Astrocyte (in vitro differentiated cells and primary cell): ENCODE measurements at regions not wholly inside any gene's neighbourhood (a gene's known extent, or its start where the extent isn't known, plus 50 kb on each side); places are given as distances from the start of the nearest gene placed in this dataset.

Experiments used
- DNase-seq: peaks from one replicate; pipeline ENCODE4 v3.0.0-alpha.2; 2010; ENCODE audit warnings: low read depth
- FAIRE-seq: peaks from 2 replicates; lab custom pipeline; 2011; peaks lifted over from hg19 to GRCh38; lab: Jason Lieb, UNC
- H2AFZ ChIP-seq: 2 replicates; pipeline ENCODE4 v1.6.0; 2012; ENCODE audit warnings: low read depth, low read length, inconsistent platforms
- H3K27ac ChIP-seq: 2 replicates; pipeline ENCODE4 v1.5.1; 2011; ENCODE audit warnings: low read depth, low read length, inconsistent platforms
- H3K27me3 ChIP-seq: 2 replicates; pipeline ENCODE4 v1.6.0; 2011; ENCODE audit warnings: low read length, inconsistent platforms; ENCODE audit not compliant: insufficient read depth
- H3K36me3 ChIP-seq: 2 replicates; pipeline ENCODE4 v1.5.1; 2011; ENCODE audit warnings: low read length, inconsistent platforms; ENCODE audit not compliant: insufficient read depth
- H3K4me1 ChIP-seq: 2 replicates; pipeline ENCODE4 v1.5.1; 2011; ENCODE audit warnings: low read length, inconsistent platforms; ENCODE audit not compliant: insufficient read depth
- H3K4me2 ChIP-seq: 2 replicates; pipeline ENCODE4 v1.6.0; 2012; ENCODE audit warnings: low read length, inconsistent platforms
- H3K4me3 ChIP-seq: 2 replicates; pipeline ENCODE4 v1.5.1; 2011; ENCODE audit warnings: low read depth, mild to moderate bottlenecking, low read length, inconsistent platforms; ENCODE audit not compliant: insufficient read depth
- H3K79me2 ChIP-seq: 2 replicates; pipeline ENCODE4 v1.6.0; 2012; ENCODE audit warnings: mild to moderate bottlenecking, low read length, inconsistent platforms; ENCODE audit not compliant: insufficient read depth
- H3K9ac ChIP-seq: 2 replicates; pipeline ENCODE4 v1.6.0; 2012; ENCODE audit warnings: mild to moderate bottlenecking, low read length, inconsistent platforms
- H3K9me3 ChIP-seq: 2 replicates; pipeline ENCODE4 v1.5.1; 2012; ENCODE audit warnings: low read depth, mild to moderate bottlenecking, low read length, inconsistent platforms; ENCODE audit not compliant: insufficient read depth
- H4K20me1 ChIP-seq: 2 replicates; pipeline ENCODE4 v1.6.0; 2012; ENCODE audit warnings: low read length, inconsistent platforms; ENCODE audit not compliant: insufficient read depth
- H3K27ac Mint-ChIP-seq: one replicate; pipeline ENCODE4 v1.8.0; 2021; ENCODE audit warnings: mild to moderate bottlenecking, mixed read lengths; ENCODE audit not compliant: unreplicated experiment
- H3K27me3 Mint-ChIP-seq: one replicate; pipeline ENCODE4 v1.8.0; 2021; ENCODE audit warnings: low read depth, mixed read lengths; ENCODE audit not compliant: unreplicated experiment
- H3K36me3 Mint-ChIP-seq: one replicate; pipeline ENCODE4 v1.8.0; 2021; ENCODE audit warnings: low read depth, mixed read lengths; ENCODE audit not compliant: unreplicated experiment
- H3K4me1 Mint-ChIP-seq: one replicate; pipeline ENCODE4 v1.8.0; 2021; ENCODE audit warnings: low read depth, mixed read lengths; ENCODE audit not compliant: unreplicated experiment
- H3K4me3 Mint-ChIP-seq: one replicate; pipeline ENCODE4 v1.8.0; 2021; ENCODE audit warnings: mild to moderate bottlenecking, moderate library complexity, mixed read lengths; ENCODE audit not compliant: unreplicated experiment
- H3K9me3 Mint-ChIP-seq: one replicate; pipeline ENCODE4 v1.8.0; 2021; ENCODE audit warnings: mild to moderate bottlenecking, mixed read lengths; ENCODE audit not compliant: unreplicated experiment
- EZH2 ChIP-seq: IDR thresholded peaks from 2 replicates; pipeline ENCODE4 v1.6.1; 2012; ENCODE audit warnings: mild to moderate bottlenecking, low read length, inconsistent platforms; ENCODE audit not compliant: insufficient read depth
- TF ChIP-seq, protein P1 (sequence below): IDR thresholded peaks from 2 replicates; pipeline ENCODE4 v1.5.1; 2011; ENCODE audit warnings: low read depth, mild to moderate bottlenecking, inconsistent platforms, low read length, moderate library complexity; ENCODE audit not compliant: insufficient read depth

DNA sequence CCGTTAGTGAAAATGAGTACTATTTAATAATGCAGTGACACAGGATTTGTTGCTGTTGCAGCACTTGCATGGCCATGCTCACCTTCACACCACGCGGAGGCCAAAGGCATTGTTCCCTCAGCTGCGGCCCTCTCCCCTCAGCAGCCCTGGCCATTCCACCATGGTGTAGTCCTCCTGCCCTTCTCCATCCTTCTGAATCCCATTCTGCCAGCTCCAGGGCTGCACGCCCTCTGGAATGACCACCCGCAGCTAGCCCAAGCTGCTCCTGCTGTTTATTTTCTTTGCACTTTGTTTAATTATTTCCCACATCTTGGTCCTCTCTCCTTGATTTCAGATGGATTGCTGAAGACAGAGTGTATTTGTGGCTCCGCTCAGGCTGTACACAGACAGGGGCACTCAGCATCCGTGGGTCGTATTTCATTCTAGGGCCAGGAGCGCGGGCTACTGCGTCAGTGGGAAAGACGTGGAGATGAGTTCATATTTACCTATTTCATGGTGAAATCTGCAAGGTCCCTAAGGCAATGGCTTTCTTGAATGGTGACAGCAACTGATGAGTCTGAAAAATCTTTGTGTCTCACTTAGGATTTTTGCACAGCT, 81.4 kb upstream of the DUSP22 start:
- peaks cover 2% of the 10 kb centered on the region for H3K9me3 Mint-ChIP-seq
- Histone ChIP-seq H4K20me1 (no peaks in the 10 kb centered on the region), H3K9me3 (peaks cover 2% of the 10 kb centered on the region), H3K4me2 (no peak overlapping the region), H3K4me1 (no peaks in the 10 kb centered on the region), H2AFZ (no peak overlapping the region), H3K9ac (no peak overlapping the region), H3K27me3 (no peaks in the 10 kb centered on the region), H3K4me3 (no peak overlapping the region), H3K36me3 (no peaks in the 10 kb centered on the region), H3K79me2 (no peaks in the 10 kb centered on the region), H3K27ac (no peak overlapping the region)
- no peaks in the 10 kb centered on the region for H3K36me3 Mint-ChIP-seq
- no peak for FAIRE-seq
- TF ChIP-seq, protein P1, sequence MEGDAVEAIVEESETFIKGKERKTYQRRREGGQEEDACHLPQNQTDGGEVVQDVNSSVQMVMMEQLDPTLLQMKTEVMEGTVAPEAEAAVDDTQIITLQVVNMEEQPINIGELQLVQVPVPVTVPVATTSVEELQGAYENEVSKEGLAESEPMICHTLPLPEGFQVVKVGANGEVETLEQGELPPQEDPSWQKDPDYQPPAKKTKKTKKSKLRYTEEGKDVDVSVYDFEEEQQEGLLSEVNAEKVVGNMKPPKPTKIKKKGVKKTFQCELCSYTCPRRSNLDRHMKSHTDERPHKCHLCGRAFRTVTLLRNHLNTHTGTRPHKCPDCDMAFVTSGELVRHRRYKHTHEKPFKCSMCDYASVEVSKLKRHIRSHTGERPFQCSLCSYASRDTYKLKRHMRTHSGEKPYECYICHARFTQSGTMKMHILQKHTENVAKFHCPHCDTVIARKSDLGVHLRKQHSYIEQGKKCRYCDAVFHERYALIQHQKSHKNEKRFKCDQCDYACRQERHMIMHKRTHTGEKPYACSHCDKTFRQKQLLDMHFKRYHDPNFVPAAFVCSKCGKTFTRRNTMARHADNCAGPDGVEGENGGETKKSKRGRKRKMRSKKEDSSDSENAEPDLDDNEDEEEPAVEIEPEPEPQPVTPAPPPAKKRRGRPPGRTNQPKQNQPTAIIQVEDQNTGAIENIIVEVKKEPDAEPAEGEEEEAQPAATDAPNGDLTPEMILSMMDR, result no peak
- no peak for TF ChIP-seq EZH2
- DNase-seq, result no peak
- H3K4me1 Mint-ChIP-seq, result peaks cover 5% of the 10 kb centered on the region
- peaks cover 50% of the 10 kb centered on the region for H3K27me3 Mint-ChIP-seq
- H3K4me3 Mint-ChIP-seq, result no peak overlapping the region
- no peak overlapping the region for H3K27ac Mint-ChIP-seq

DNA sequence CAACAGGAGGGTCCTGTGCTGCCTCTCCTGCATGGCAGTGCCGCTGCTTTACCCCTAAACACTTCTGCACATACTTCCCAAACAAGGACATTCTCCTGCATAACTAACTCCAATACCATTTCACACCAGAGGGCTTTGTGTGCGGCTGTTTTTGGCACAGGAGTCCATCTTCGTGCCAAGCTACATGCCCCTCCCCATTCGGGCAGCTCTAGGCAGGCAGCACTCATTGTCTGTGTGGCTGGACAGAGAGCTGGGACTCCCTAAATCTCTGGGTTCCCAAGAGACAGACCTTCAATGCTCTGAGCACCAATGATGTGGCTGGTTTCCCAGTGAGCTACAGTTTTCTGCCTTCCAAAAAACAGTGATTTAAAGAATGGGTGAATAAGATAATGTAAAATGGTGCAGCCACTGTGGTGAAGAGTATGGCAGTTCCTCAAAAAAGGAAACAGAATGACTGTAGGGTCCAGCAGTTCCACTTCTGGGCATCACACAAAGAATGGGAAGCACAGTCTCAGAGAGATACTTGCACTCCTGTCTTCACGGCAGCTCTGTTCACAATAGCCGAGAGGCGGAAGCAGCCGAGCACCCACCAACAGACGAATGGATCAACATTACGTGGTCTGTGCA, 80.3 kb upstream of the DUSP22 start:
- no peak for FAIRE-seq
- peaks cover 2% of the 10 kb centered on the region for H3K9me3 Mint-ChIP-seq
- H3K9me3 ChIP-seq, result peaks cover 2% of the 10 kb centered on the region
- H3K79me2 ChIP-seq, result no peaks in the 10 kb centered on the region
- no peaks in the 10 kb centered on the region for H3K36me3 ChIP-seq
- no peaks in the 10 kb centered on the region for H3K4me1 ChIP-seq
- no peak for DNase-seq
- H3K27ac ChIP-seq, result no peak overlapping the region
- H3K4me3 ChIP-seq, result no peak overlapping the region
- no peak overlapping the region for H3K27ac Mint-ChIP-seq
- H3K9ac ChIP-seq, result no peak overlapping the region
- no peak overlapping the region for H3K4me2 ChIP-seq
- peaks cover 48% of the 10 kb centered on the region for H3K27me3 Mint-ChIP-seq
- TF ChIP-seq EZH2, result no peak
- TF ChIP-seq, protein P1, result no peak
- no peak overlapping the region for H2AFZ ChIP-seq
- H3K4me3 Mint-ChIP-seq, result no peak overlapping the region
- H4K20me1 ChIP-seq, result no peaks in the 10 kb centered on the region
- H3K27me3 ChIP-seq, result no peaks in the 10 kb centered on the region
- H3K4me1 Mint-ChIP-seq, result peaks cover 4% of the 10 kb centered on the region
- H3K36me3 Mint-ChIP-seq, result no peaks in the 10 kb centered on the region

DNA sequence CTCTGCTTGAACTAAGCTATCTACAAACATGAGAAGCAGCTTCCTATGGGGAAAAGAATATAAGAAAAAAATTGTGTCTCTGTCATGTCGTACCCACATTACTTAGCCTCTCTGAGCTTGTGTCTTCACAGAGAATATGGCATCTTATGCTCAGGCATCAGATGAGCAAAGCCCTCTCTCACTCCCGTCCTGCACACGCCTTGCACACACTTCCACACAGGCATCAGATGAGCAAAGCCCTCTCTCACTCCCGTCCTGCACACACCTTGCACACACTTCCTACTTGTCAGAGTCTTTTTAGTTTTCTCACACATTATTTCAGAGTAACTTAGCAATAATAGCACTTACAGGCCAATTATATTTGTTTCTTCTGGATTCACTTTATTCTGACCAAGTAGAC, 79.0 kb upstream of the DUSP22 start:
- peaks cover 4% of the 10 kb centered on the region for H3K4me1 Mint-ChIP-seq
- no peaks in the 10 kb centered on the region for H3K27me3 ChIP-seq
- H2AFZ ChIP-seq, result no peak overlapping the region

More for the DNA sequence above, 79.0 kb upstream of the DUSP22 start:
- Mint-ChIP-seq H3K27ac (no peak overlapping the region), H3K9me3 (peaks cover 2% of the 10 kb centered on the region), H3K27me3 (peaks cover 46% of the 10 kb centered on the region), H3K4me3 (no peak overlapping the region), H3K36me3 (no peaks in the 10 kb centered on the region)
- Histone ChIP-seq H3K4me2 (no peak overlapping the region), H3K27ac (no peak overlapping the region), H3K79me2 (no peaks in the 10 kb centered on the region), H3K9ac (no peak overlapping the region), H3K4me1 (no peaks in the 10 kb centered on the region), H3K4me3 (no peak overlapping the region), H3K36me3 (no peaks in the 10 kb centered on the region), H4K20me1 (no peaks in the 10 kb centered on the region), H3K9me3 (peaks cover 2% of the 10 kb centered on the region)
- DNase-seq (no peak), FAIRE-seq (no peak)
- TF ChIP-seq, protein P1, result no peak
- no peak for TF ChIP-seq EZH2
